Right lobe of liver (tissue), 4 donors: ENCODE measurements at regions not wholly inside any gene's neighbourhood (a gene's known extent, or its start where the extent isn't known, plus 50 kb on each side); places are given as distances from the start of the nearest gene placed in this dataset.

Source experiments
- POLR2A ChIP-seq: fragments of 450-650 bp; IDR thresholded peaks from one replicate; pipeline ENCODE4 v1.6.1; 2017; ENCODE audit warnings: antibody characterized with exemption, mild to moderate bottlenecking
- TF ChIP-seq, protein P1 (sequence below), 4 donors: fragments of 200-600 bp in 3 of 4; fragments of 450-650 bp in 1 of 4; IDR thresholded peaks; one replicate each; pipeline versions ENCODE4 v1.5.1 to v1.8.0; 2016 to 2022; ENCODE audit warnings: antibody characterized with exemption in 4 of 4, mild to moderate bottlenecking in 2 of 4
- donor health status: DM: no; HTN: no; CAD: no.
- donor health status: DM: no; HTN: no; CAD: no.
- donor health status: DM: no; HTN: yes; CAD: no.

DNA sequence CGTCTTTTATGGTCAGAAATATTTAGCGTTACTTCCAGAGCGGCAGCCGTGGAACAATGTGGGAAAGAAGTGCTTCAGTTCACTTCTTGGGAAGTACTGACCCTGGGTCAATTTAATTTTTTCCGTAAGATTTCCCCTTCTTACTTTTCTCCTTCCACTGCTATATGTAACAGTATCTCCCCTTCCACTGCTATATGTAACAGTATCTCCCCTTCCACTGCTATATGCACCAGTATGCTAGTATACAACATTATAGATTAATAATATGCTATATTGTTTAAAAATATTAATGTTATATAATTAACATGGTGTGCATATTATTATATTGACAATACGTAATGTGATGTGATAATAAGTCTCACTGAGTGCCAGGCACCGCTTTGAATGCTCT lies 69.7 kb upstream of the ERG start:
- TF ChIP-seq POLR2A = no peak
- TF ChIP-seq, protein P1, sequence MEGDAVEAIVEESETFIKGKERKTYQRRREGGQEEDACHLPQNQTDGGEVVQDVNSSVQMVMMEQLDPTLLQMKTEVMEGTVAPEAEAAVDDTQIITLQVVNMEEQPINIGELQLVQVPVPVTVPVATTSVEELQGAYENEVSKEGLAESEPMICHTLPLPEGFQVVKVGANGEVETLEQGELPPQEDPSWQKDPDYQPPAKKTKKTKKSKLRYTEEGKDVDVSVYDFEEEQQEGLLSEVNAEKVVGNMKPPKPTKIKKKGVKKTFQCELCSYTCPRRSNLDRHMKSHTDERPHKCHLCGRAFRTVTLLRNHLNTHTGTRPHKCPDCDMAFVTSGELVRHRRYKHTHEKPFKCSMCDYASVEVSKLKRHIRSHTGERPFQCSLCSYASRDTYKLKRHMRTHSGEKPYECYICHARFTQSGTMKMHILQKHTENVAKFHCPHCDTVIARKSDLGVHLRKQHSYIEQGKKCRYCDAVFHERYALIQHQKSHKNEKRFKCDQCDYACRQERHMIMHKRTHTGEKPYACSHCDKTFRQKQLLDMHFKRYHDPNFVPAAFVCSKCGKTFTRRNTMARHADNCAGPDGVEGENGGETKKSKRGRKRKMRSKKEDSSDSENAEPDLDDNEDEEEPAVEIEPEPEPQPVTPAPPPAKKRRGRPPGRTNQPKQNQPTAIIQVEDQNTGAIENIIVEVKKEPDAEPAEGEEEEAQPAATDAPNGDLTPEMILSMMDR (IDR thresholded peaks at IDR 0.05) = no peak
